ENCODE measurements at regions not wholly inside any gene's neighbourhood (a gene's known extent, or its start where the extent isn't known, plus 50 kb on each side); places are given as distances from the start of the nearest gene placed in this dataset.

DNA sequence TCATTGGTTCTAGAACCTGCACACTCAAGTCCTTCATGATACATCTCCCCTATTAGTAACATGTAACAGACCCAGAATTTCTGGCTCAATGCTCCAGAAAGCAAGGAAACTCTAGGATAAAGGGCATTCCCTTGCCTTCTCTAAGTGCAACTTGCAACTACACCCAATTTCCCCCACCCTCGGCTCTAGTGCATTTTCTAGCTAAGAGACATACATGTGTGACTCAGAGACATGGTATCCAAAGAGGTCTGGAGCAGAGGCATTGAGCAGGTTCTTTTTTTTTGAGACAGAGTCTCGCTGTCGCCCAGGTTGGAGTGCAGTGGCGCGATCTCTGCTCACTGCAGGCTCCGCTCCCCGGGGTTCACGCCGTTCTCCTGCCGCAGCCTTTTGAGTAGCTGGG is 132.9 kb downstream of the ZC3H11B start:
- TF ChIP-seq, protein P1, sequence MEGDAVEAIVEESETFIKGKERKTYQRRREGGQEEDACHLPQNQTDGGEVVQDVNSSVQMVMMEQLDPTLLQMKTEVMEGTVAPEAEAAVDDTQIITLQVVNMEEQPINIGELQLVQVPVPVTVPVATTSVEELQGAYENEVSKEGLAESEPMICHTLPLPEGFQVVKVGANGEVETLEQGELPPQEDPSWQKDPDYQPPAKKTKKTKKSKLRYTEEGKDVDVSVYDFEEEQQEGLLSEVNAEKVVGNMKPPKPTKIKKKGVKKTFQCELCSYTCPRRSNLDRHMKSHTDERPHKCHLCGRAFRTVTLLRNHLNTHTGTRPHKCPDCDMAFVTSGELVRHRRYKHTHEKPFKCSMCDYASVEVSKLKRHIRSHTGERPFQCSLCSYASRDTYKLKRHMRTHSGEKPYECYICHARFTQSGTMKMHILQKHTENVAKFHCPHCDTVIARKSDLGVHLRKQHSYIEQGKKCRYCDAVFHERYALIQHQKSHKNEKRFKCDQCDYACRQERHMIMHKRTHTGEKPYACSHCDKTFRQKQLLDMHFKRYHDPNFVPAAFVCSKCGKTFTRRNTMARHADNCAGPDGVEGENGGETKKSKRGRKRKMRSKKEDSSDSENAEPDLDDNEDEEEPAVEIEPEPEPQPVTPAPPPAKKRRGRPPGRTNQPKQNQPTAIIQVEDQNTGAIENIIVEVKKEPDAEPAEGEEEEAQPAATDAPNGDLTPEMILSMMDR (IDR thresholded peaks at IDR 0.05; ENCODE audit: insufficient read depth, low read length, poor library complexity, severe bottlenecking), result no peak
- no peak for TF ChIP-seq EZH2phosphoT487 (conservative IDR thresholded peaks at IDR 0.05; ENCODE audit: low read length)
